GM23248 (cell line): ENCODE measurements at regions not wholly inside any gene's neighbourhood (a gene's known extent, or its start where the extent isn't known, plus 50 kb on each side); places are given as distances from the start of the nearest gene placed in this dataset.

Source experiments
- DNase-seq: peaks from one replicate; pipeline ENCODE4 v3.0.0-alpha.2; 2015
- H2AFZ ChIP-seq: fragments of 200-600 bp; sonication (generic); 2 replicates; pipeline ENCODE4 v1.6.1; 2016; ENCODE audit warnings: antibody characterized with exemption
- H3F3A ChIP-seq: fragments of 200-600 bp; sonication (generic); 2 replicates; pipeline ENCODE4 v1.6.1; 2016; ENCODE audit warnings: mild to moderate bottlenecking, antibody characterized with exemption, mixed run types; ENCODE audit not compliant: insufficient read depth
- H3K27ac ChIP-seq: fragments of 200-600 bp; sonication (generic); 2 replicates; pipeline ENCODE4 v1.5.1; 2016; ENCODE audit warnings: mild to moderate bottlenecking
- H3K27me3 ChIP-seq: fragments of 200-600 bp; sonication (generic); replicated peaks from 2 replicates; pipeline ENCODE4 v1.6.1; 2016; ENCODE audit warnings: mild to moderate bottlenecking; ENCODE audit not compliant: insufficient read depth
- H3K36me3 ChIP-seq: fragments of 200-600 bp; sonication (generic); 2 replicates; pipeline ENCODE4 v1.6.1; 2016; ENCODE audit warnings: low read depth, mild to moderate bottlenecking
- H3K4me1 ChIP-seq: fragments of 200-600 bp; sonication (generic); 2 replicates; pipeline ENCODE4 v1.6.1; 2016; ENCODE audit warnings: mild to moderate bottlenecking; ENCODE audit not compliant: insufficient read depth
- H3K4me2 ChIP-seq: fragments of 200-600 bp; sonication (generic); one replicate; pipeline ENCODE4 v1.6.1; 2016; ENCODE audit warnings: mild to moderate bottlenecking; ENCODE audit not compliant: unreplicated experiment
- H3K4me3 ChIP-seq: fragments of 200-600 bp; sonication (generic); 2 replicates; pipeline ENCODE4 v1.5.1; 2016; ENCODE audit warnings: mild to moderate bottlenecking
- H3K79me2 ChIP-seq: fragments of 200-600 bp; sonication (generic); 2 replicates; pipeline ENCODE4 v1.6.1; 2016; ENCODE audit warnings: mild to moderate bottlenecking; ENCODE audit not compliant: insufficient read depth
- H3K9ac ChIP-seq: fragments of 200-600 bp; sonication (generic); 2 replicates; pipeline ENCODE4 v1.6.1; 2016; ENCODE audit warnings: mild to moderate bottlenecking
- H3K9me2 ChIP-seq: fragments of 200-600 bp; sonication (generic); 2 replicates; pipeline ENCODE4 v1.6.1; 2016; ENCODE audit warnings: mixed run types, mild to moderate bottlenecking, moderate library complexity; ENCODE audit not compliant: insufficient read depth
- H3K9me3 ChIP-seq: fragments of 200-600 bp; sonication (generic); one replicate; pipeline ENCODE4 v1.6.1; 2017; ENCODE audit warnings: low read depth
- H4K20me1 ChIP-seq: fragments of 200-600 bp; sonication (generic); 2 replicates; pipeline ENCODE4 v1.6.0; 2016; ENCODE audit not compliant: insufficient read depth
- EZH2 ChIP-seq: fragments of 200-600 bp; sonication (generic); IDR thresholded peaks from 2 replicates; pipeline ENCODE4 v1.6.1; 2018; ENCODE audit warnings: antibody characterized with exemption, mild to moderate bottlenecking; ENCODE audit not compliant: insufficient read depth, poor library complexity, severe bottlenecking
- EZH2phosphoT487 ChIP-seq: fragments of 200-600 bp; sonication (generic); IDR thresholded peaks from 2 replicates; pipeline ENCODE4 v1.6.1; 2018; ENCODE audit warnings: antibody characterized with exemption, moderate library complexity, mild to moderate bottlenecking, low read depth; ENCODE audit not compliant: insufficient read depth
- WGBS, 2 experiments: methylation state at CpG; one replicate each; pipeline ENCODE4 v1.1.6; 2015 to 2017; ENCODE audit warnings: low lambda C conversion rate in 2 of 2, low coverage in 1 of 2; ENCODE audit errors: missing lambda C conversion rate in 2 of 2; 5-methylcytosine and 5-hydroxymethylcytosine counted together
- in situ Hi-C: fragments of 300-500 bp; cut with MboI; formaldehyde crosslinking; loops from 2 replicates; pipeline ENCODE4 v1.15.0; 2020

GRCh38 chr10:83564889-83565588 is 574.3 kb upstream of the GHITM start:
- H3K9ac ChIP-seq, result no peak overlapping the region
- no peak overlapping the region for H3K4me2 ChIP-seq
- no peaks in the 10 kb centered on the region for H3K79me2 ChIP-seq
- H3K9me3 ChIP-seq, result no peaks in the 10 kb centered on the region
- in situ Hi-C loops, result no loop called here
- no peaks in the 10 kb centered on the region for H3F3A ChIP-seq
- no peak overlapping the region for H2AFZ ChIP-seq
- H3K36me3 ChIP-seq, result no peaks in the 10 kb centered on the region
- WGBS, 2 experiments, result 74 to 75% methylated on average over 32 of the region's 32 CpGs
- H4K20me1 ChIP-seq, result no peaks in the 10 kb centered on the region
- no peaks in the 10 kb centered on the region for H3K9me2 ChIP-seq
- no peaks in the 10 kb centered on the region for H3K27me3 ChIP-seq
- DNase-seq, result no peak
- no peak overlapping the region for H3K27ac ChIP-seq
- TF ChIP-seq EZH2phosphoT487 (no peak), EZH2 (no peak)
- H3K4me1 ChIP-seq, result no peaks in the 10 kb centered on the region
- no peak overlapping the region for H3K4me3 ChIP-seq

- Histone ChIP-seq H3K9me3 (no peaks in the 10 kb centered on the region), H4K20me1 (no peaks in the 10 kb centered on the region), H3K27me3 (no peaks in the 10 kb centered on the region), H3K4me1 (no peaks in the 10 kb centered on the region), H3K36me3 (no peaks in the 10 kb centered on the region), H3K79me2 (no peaks in the 10 kb centered on the region), H3K9me2 (no peaks in the 10 kb centered on the region), H3K9ac (no peak overlapping the region), H3K4me3 (no peak overlapping the region), H2AFZ (no peak overlapping the region), H3K27ac (no peak overlapping the region), H3K4me2 (no peak overlapping the region), H3F3A (no peaks in the 10 kb centered on the region)
- TF ChIP-seq EZH2 (no peak), EZH2phosphoT487 (no peak)
- no peak for DNase-seq
- 14 to 24% methylated on average over 1 of the region's 1 CpG for WGBS, 2 experiments
- in situ Hi-C loops, result no loop called here
Observed at GRCh38 chr10:83572036-83572435, 567.3 kb upstream of the GHITM start.

GRCh38 chr10:83574770-83575169 is 564.5 kb upstream of the GHITM start:
- 5 to 9% methylated on average over 1 of the region's 1 CpG for WGBS, 2 experiments
- H3F3A ChIP-seq, result no peaks in the 10 kb centered on the region
- DNase-seq, result no peak
- H3K79me2 ChIP-seq, result no peaks in the 10 kb centered on the region
- TF ChIP-seq EZH2 (no peak), EZH2phosphoT487 (no peak)
- H3K9me2 ChIP-seq, result no peaks in the 10 kb centered on the region
- no peak overlapping the region for H2AFZ ChIP-seq
- H3K4me2 ChIP-seq, result no peak overlapping the region
- H3K4me3 ChIP-seq, result no peak overlapping the region
- in situ Hi-C loops, result no loop called here
- no peaks in the 10 kb centered on the region for H3K36me3 ChIP-seq
- no peaks in the 10 kb centered on the region for H3K9me3 ChIP-seq
- no peak overlapping the region for H3K27ac ChIP-seq
- no peaks in the 10 kb centered on the region for H3K27me3 ChIP-seq
- H3K4me1 ChIP-seq, result no peaks in the 10 kb centered on the region
- H4K20me1 ChIP-seq, result no peaks in the 10 kb centered on the region
- H3K9ac ChIP-seq, result no peak overlapping the region

GRCh38 chr10:83577421-83577820 is 561.9 kb upstream of the GHITM start:
- H3K36me3 ChIP-seq, result no peaks in the 10 kb centered on the region
- H3K9ac ChIP-seq, result no peak overlapping the region
- H3K79me2 ChIP-seq, result no peaks in the 10 kb centered on the region
- DNase-seq, result no peak
- H3K27ac ChIP-seq, result no peak overlapping the region
- no peak for TF ChIP-seq EZH2phosphoT487
- no peak for TF ChIP-seq EZH2
- H3K9me3 ChIP-seq, result no peaks in the 10 kb centered on the region
- H3K4me3 ChIP-seq, result no peak overlapping the region
- H3K4me2 ChIP-seq, result no peak overlapping the region
- no peaks in the 10 kb centered on the region for H3K9me2 ChIP-seq
- H3K27me3 ChIP-seq, result no peaks in the 10 kb centered on the region
- H4K20me1 ChIP-seq, result no peaks in the 10 kb centered on the region
- in situ Hi-C loops, result no loop called here
- 32 to 40% methylated on average over 2 of the region's 2 CpGs for WGBS, 2 experiments
- H3F3A ChIP-seq, result no peaks in the 10 kb centered on the region
- H3K4me1 ChIP-seq, result no peaks in the 10 kb centered on the region
- H2AFZ ChIP-seq, result no peak overlapping the region
